Cardiac muscle cell (in vitro differentiated cells and primary cell): ENCODE measurements at regions not wholly inside any gene's neighbourhood (a gene's known extent, or its start where the extent isn't known, plus 50 kb on each side); places are given as distances from the start of the nearest gene placed in this dataset.

Experiments
- DNase-seq, 2 donors: peaks; one replicate each; pipeline versions ENCODE4 v3.0.0 to v3.0.0-alpha.2; 2010 to 2017; ENCODE audit warnings: low read depth in 1 of 2, low spot score in 1 of 2
- H3K27ac ChIP-seq: fragments of 200-600 bp; sonication (generic); 2 replicates; pipeline ENCODE4 v1.5.1; 2016
- H3K27me3 ChIP-seq: fragments of 200-600 bp; sonication (generic); 2 replicates; pipeline ENCODE4 v1.6.0; 2016; ENCODE audit warnings: control low read depth
- H3K36me3 ChIP-seq: fragments of 200-600 bp; sonication (generic); 2 replicates; pipeline ENCODE4 v1.5.1; 2016; ENCODE audit warnings: control low read depth
- H3K4me1 ChIP-seq: fragments of 200-600 bp; sonication (generic); 2 replicates; pipeline ENCODE4 v1.8.1; 2017; ENCODE audit warnings: low read depth, mild to moderate bottlenecking, mixed run types
- H3K4me3 ChIP-seq: fragments of 200-600 bp; sonication (generic); 2 replicates; pipeline ENCODE4 v1.5.1; 2016; ENCODE audit warnings: mild to moderate bottlenecking
- H3K9me3 ChIP-seq: fragments of 200-600 bp; sonication (generic); 2 replicates; pipeline ENCODE4 v1.5.1; 2017; ENCODE audit warnings: low read depth, mild to moderate bottlenecking, control low read depth
- TF ChIP-seq, protein P1 (sequence below): IDR thresholded peaks from 2 replicates; pipeline ENCODE4 v1.5.1; 2012; ENCODE audit warnings: low read depth, mild to moderate bottlenecking, low read length

DNA sequence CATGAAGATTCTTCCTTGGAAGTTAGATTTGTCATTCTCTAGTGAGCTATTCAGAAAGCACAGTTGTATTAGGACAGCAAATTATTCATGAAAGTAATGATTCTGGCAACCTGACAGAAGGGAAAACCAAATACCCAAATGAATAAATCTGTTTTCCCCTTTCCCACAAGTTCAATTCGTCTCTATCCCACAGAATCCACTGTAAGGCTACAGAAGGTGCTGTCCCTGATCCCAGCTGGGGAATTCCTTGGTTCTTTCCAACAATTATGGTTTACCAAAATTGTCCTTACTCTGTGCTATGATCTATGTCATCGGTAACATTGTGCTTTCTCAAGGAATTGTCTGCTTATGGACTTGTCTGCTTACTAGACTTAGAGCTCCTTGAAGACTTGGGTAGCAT lies 104.2 kb downstream of the FASLG start:
- H3K4me1 ChIP-seq, result no peaks in the 10 kb centered on the region
- H3K36me3 ChIP-seq, result no peaks in the 10 kb centered on the region
- TF ChIP-seq, protein P1, sequence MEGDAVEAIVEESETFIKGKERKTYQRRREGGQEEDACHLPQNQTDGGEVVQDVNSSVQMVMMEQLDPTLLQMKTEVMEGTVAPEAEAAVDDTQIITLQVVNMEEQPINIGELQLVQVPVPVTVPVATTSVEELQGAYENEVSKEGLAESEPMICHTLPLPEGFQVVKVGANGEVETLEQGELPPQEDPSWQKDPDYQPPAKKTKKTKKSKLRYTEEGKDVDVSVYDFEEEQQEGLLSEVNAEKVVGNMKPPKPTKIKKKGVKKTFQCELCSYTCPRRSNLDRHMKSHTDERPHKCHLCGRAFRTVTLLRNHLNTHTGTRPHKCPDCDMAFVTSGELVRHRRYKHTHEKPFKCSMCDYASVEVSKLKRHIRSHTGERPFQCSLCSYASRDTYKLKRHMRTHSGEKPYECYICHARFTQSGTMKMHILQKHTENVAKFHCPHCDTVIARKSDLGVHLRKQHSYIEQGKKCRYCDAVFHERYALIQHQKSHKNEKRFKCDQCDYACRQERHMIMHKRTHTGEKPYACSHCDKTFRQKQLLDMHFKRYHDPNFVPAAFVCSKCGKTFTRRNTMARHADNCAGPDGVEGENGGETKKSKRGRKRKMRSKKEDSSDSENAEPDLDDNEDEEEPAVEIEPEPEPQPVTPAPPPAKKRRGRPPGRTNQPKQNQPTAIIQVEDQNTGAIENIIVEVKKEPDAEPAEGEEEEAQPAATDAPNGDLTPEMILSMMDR, result no peak
- H3K4me3 ChIP-seq, result no peak overlapping the region
- H3K27ac ChIP-seq, result no peak overlapping the region
- H3K9me3 ChIP-seq, result no peaks in the 10 kb centered on the region
- H3K27me3 ChIP-seq, result no peaks in the 10 kb centered on the region
- no peak for DNase-seq

DNA sequence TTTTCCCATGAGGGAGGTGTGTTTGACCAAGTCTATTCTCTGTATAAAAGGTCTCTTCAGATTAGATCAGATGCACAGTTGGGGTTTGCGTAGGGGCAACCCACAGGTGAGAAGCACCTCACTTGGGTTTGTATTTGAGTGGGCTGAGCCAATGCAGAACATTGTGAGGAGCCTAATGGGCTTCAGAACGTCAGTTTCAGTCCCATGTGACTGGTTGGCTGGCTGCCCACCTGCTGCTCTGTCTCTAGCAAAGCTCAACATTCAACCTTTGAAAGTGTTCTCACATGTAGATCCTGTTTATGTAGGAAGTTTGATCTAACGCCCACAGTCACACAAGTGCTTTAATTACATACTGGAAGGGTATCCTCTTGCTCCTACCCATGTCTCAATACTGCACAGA lies 105.5 kb downstream of the FASLG start:
- no peak overlapping the region for H3K4me3 ChIP-seq
- H3K36me3 ChIP-seq, result no peaks in the 10 kb centered on the region
- DNase-seq, result no peak
- H3K27ac ChIP-seq, result no peak overlapping the region
- no peaks in the 10 kb centered on the region for H3K9me3 ChIP-seq
- no peaks in the 10 kb centered on the region for H3K27me3 ChIP-seq
- TF ChIP-seq, protein P1, result no peak
- no peaks in the 10 kb centered on the region for H3K4me1 ChIP-seq

DNA sequence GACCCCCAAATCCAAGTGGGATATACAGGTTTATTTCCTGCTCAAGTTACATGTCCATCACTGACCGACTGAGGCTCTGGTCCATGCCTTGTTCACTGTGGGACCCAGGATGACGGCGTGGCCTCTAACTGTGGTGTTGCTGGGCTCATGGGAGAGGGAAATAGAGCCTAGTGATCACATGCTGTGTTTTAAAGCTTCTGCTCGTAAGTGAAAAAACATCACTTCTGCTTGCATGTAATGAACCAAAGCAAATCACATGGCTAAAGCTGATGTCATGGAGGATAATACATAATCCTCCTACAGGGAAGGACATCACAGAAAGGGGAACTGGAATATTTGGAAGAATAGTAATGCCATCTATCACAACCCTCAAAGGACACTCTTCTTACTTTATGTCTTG lies 107.6 kb downstream of the FASLG start:
- no peaks in the 10 kb centered on the region for H3K36me3 ChIP-seq
- H3K27me3 ChIP-seq, result no peaks in the 10 kb centered on the region
- no peak overlapping the region for H3K4me3 ChIP-seq
- TF ChIP-seq, protein P1, result no peak
- no peaks in the 10 kb centered on the region for H3K4me1 ChIP-seq
- no peaks in the 10 kb centered on the region for H3K9me3 ChIP-seq
- DNase-seq, result no peak
- H3K27ac ChIP-seq, result no peak overlapping the region

DNA sequence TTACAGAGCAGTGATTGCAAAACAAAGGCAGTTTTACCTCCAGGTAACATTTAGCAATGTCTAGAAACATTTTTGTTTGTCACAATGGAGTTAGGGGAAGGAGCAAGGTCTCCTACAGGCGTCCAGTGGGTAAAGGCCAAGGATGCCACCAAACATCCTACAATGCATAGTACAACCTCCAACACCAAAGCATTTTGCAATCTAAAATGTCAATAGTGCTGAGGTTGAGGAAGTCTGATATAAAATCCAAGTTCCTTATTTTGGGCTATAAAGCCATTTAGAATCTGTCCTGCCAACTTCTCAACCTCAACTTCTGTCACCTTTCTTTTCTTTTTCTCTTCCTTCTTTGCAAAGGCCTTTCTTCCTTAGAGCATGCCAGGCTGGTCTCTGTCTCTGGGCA lies 111.2 kb downstream of the FASLG start:
- TF ChIP-seq, protein P1, result no peak
- Histone ChIP-seq H3K4me1 (no peaks in the 10 kb centered on the region), H3K27ac (no peak overlapping the region), H3K36me3 (no peaks in the 10 kb centered on the region), H3K27me3 (no peaks in the 10 kb centered on the region), H3K4me3 (no peak overlapping the region), H3K9me3 (no peaks in the 10 kb centered on the region)
- no peak for DNase-seq

DNA sequence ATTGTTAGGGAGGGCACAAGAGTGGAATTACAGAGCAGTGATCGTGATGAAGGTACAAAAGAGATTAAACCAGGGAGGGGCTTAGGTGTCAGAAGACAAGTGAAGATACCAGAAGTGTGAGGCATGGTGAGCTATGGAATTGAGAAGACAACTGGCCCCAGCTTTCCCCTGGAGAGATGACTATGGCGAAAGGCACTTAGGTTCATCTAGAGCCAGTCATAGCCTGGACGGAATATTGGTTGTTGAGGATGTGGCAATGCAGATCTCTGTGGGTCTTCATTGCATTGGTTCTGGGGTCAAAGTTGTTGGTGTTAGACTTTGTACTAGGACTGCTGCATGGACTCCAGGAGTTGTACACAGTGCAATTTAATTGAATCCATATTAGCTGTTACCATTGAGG lies 115.7 kb downstream of the FASLG start:
- TF ChIP-seq, protein P1, result no peak
- Histone ChIP-seq H3K27me3 (no peaks in the 10 kb centered on the region), H3K36me3 (no peaks in the 10 kb centered on the region), H3K4me1 (no peaks in the 10 kb centered on the region), H3K27ac (no peak overlapping the region), H3K4me3 (no peak overlapping the region), H3K9me3 (no peaks in the 10 kb centered on the region)
- DNase-seq, result no peak

DNA sequence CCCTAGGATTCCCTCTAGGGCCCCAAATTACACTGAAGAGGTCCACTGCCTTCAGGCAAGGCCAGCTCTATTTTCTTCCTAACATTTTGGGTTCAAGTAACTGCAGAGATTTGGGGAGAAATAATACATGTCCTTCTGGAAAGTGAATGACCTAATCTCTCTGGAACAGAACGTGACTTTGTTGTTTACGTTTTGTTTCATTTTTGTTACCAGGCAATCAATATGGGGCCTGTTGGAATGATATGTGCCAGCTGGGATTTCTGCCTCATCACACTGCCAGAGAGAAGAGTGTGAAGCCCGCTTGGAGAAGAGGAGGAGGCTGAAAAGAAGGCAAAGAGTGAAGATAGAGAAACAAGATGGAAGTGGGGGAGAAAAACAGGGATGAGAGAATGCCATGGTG lies 116.7 kb downstream of the FASLG start:
- no peaks in the 10 kb centered on the region for H3K4me1 ChIP-seq

More for the DNA sequence above, 116.7 kb downstream of the FASLG start:
- H3K4me3 ChIP-seq, result no peak overlapping the region
- TF ChIP-seq, protein P1, result no peak
- H3K27ac ChIP-seq, result no peak overlapping the region
- no peaks in the 10 kb centered on the region for H3K9me3 ChIP-seq
- peak in 1 of 2 donors; percentile 25 for DNase-seq
- no peaks in the 10 kb centered on the region for H3K36me3 ChIP-seq
- H3K27me3 ChIP-seq, result no peaks in the 10 kb centered on the region
